DOHH2 (cell line): ENCODE measurements at regions not wholly inside any gene's neighbourhood (a gene's known extent, or its start where the extent isn't known, plus 50 kb on each side); places are given as distances from the start of the nearest gene placed in this dataset.

Experiments used
- H3F3A ChIP-seq: fragments of 200-600 bp; sonication (generic), shearing (Covaris generic); 2 replicates; pipeline ENCODE4 v1.6.0; 2016; ENCODE audit warnings: antibody characterized with exemption, mild to moderate bottlenecking; ENCODE audit not compliant: control insufficient read depth, insufficient read depth
- H3K27ac ChIP-seq: fragments of 200-600 bp; sonication (generic); 2 replicates; pipeline ENCODE4 v1.5.1; 2014; ENCODE audit warnings: low read depth, mild to moderate bottlenecking, low read length, moderate library complexity
- H3K27me3 ChIP-seq: fragments of 200-600 bp; sonication (generic); 2 replicates; pipeline ENCODE4 v1.6.1; 2014; ENCODE audit warnings: mild to moderate bottlenecking, low read length, mixed read lengths; ENCODE audit not compliant: control insufficient read depth
- H3K36me3 ChIP-seq: fragments of 200-600 bp; sonication (generic); 2 replicates; pipeline ENCODE4 v1.6.1; 2014; ENCODE audit warnings: mild to moderate bottlenecking, low read length, moderate library complexity, mixed read lengths; ENCODE audit not compliant: control insufficient read depth
- H3K4me1 ChIP-seq: fragments of 200-600 bp; sonication (generic); 2 replicates; pipeline ENCODE4 v1.6.1; 2014; ENCODE audit warnings: mild to moderate bottlenecking, low read length, mixed read lengths; ENCODE audit not compliant: control insufficient read depth
- H3K4me2 ChIP-seq: fragments of 200-600 bp; sonication (generic); 2 replicates; pipeline ENCODE4 v1.6.0; 2014; ENCODE audit warnings: mild to moderate bottlenecking, low read length, moderate library complexity
- H3K4me3 ChIP-seq: fragments of 200-600 bp; sonication (generic); 2 replicates; pipeline ENCODE4 v1.5.1; 2014; ENCODE audit warnings: mild to moderate bottlenecking, low read length, mixed read lengths
- H3K79me2 ChIP-seq: fragments of 200-600 bp; sonication (generic); 2 replicates; pipeline ENCODE4 v1.6.1; 2014; ENCODE audit warnings: mild to moderate bottlenecking, low read length, mixed read lengths; ENCODE audit not compliant: control insufficient read depth
- H3K9me2 ChIP-seq: fragments of 200-600 bp; sonication (generic); replicated peaks from 2 replicates; pipeline ENCODE4 v1.6.1; 2014; ENCODE audit warnings: mild to moderate bottlenecking, low read length, mixed read lengths; ENCODE audit not compliant: control insufficient read depth
- H3K9me3 ChIP-seq: fragments of 200-600 bp; sonication (generic); 2 replicates; pipeline ENCODE4 v1.6.1; 2014; ENCODE audit warnings: antibody characterized with exemption, low read length, mixed read lengths; ENCODE audit not compliant: control insufficient read depth, insufficient read depth
- H4K20me1 ChIP-seq: fragments of 200-600 bp; sonication (generic); 2 replicates; pipeline ENCODE4 v1.6.0; 2014; ENCODE audit warnings: low read depth, mild to moderate bottlenecking, antibody characterized with exemption, low read length, moderate library complexity; ENCODE audit not compliant: control insufficient read depth, insufficient read depth
- EZH2phosphoT487 ChIP-seq: fragments of 200-600 bp; sonication (generic); IDR thresholded peaks from 2 replicates; pipeline ENCODE4 v1.6.1; 2017; ENCODE audit warnings: borderline replicate concordance, mild to moderate bottlenecking, antibody characterized with exemption, low read length, moderate library complexity, mixed read lengths
- TF ChIP-seq, protein P1 (sequence below): fragments of 200-600 bp; sonication (generic); IDR thresholded peaks from one replicate; pipeline ENCODE4 v1.5.1; 2014; ENCODE audit warnings: antibody characterized with exemption, mild to moderate bottlenecking, low read depth, low read length; ENCODE audit not compliant: poor library complexity, severe bottlenecking

GRCh38 chr5:145510324-145510723 is 324.8 kb downstream of the PRELID2 start:
- TF ChIP-seq EZH2phosphoT487 = no peak
- TF ChIP-seq, protein P1, sequence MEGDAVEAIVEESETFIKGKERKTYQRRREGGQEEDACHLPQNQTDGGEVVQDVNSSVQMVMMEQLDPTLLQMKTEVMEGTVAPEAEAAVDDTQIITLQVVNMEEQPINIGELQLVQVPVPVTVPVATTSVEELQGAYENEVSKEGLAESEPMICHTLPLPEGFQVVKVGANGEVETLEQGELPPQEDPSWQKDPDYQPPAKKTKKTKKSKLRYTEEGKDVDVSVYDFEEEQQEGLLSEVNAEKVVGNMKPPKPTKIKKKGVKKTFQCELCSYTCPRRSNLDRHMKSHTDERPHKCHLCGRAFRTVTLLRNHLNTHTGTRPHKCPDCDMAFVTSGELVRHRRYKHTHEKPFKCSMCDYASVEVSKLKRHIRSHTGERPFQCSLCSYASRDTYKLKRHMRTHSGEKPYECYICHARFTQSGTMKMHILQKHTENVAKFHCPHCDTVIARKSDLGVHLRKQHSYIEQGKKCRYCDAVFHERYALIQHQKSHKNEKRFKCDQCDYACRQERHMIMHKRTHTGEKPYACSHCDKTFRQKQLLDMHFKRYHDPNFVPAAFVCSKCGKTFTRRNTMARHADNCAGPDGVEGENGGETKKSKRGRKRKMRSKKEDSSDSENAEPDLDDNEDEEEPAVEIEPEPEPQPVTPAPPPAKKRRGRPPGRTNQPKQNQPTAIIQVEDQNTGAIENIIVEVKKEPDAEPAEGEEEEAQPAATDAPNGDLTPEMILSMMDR = no peak
- H3K27ac ChIP-seq = no peak overlapping the region

DNA sequence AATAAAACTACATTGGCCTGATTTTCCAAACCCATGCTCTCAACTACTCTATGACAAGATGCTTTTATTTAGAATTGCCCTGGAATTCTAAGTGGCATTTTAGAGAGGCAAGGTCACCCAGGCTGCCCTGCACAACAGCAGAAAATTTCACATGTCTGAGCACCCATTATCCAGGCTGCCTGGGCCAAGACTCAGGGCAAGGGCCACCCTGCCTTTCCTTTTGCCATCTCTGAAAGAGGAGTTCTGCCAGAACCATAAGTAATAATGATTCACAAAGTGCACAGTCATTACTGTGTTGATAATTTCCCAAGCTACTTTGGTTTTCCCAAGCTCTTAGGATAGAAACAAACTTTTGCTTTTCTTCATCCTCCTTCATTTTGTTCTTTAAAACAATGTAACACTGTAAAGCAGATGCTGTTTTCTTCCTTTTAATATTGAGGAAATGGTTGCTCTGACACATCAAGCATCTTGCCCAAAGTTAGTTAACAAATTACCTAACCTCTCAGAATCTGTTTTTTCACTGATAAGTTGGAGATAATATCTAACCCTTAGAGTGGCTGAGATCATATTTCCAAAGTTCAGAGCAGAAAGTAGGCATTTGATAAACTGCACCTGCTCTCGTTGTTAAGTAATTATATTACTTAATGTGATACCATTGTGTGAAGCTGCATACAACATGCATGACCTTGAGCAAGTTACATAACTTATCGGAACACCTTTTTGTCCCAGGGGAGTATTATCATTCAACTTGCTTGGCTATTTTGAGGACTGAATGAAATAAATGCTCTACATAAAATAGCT is 325.6 kb downstream of the PRELID2 start:
- no peaks in the 10 kb centered on the region for H3F3A ChIP-seq
- no peaks in the 10 kb centered on the region for H3K36me3 ChIP-seq
- H3K9me2 ChIP-seq = no peaks in the 10 kb centered on the region
- H3K4me2 ChIP-seq = no peak overlapping the region
- H3K9me3 ChIP-seq = no peaks in the 10 kb centered on the region
- H3K27ac ChIP-seq = no peak overlapping the region
- TF ChIP-seq EZH2phosphoT487 = no peak
- TF ChIP-seq, protein P1 = no peak
- no peaks in the 10 kb centered on the region for H4K20me1 ChIP-seq
- no peaks in the 10 kb centered on the region for H3K27me3 ChIP-seq
- H3K4me1 ChIP-seq = no peaks in the 10 kb centered on the region
- no peaks in the 10 kb centered on the region for H3K79me2 ChIP-seq
- H3K4me3 ChIP-seq = no peak overlapping the region

More at GRCh38 chr5:145510324-145510723, 324.8 kb downstream of the PRELID2 start:
- H4K20me1 ChIP-seq = no peaks in the 10 kb centered on the region
- H3K4me3 ChIP-seq = no peak overlapping the region
- H3K4me2 ChIP-seq = no peak overlapping the region
- no peaks in the 10 kb centered on the region for H3K4me1 ChIP-seq
- H3K79me2 ChIP-seq = no peaks in the 10 kb centered on the region
- no peaks in the 10 kb centered on the region for H3K9me3 ChIP-seq
- H3K27me3 ChIP-seq = no peaks in the 10 kb centered on the region
- no peaks in the 10 kb centered on the region for H3K9me2 ChIP-seq
- no peaks in the 10 kb centered on the region for H3K36me3 ChIP-seq
- H3F3A ChIP-seq = no peaks in the 10 kb centered on the region

GRCh38 chr5:145506185-145506850 is 328.8 kb downstream of the PRELID2 start:
- Histone ChIP-seq H3K9me2 (no peaks in the 10 kb centered on the region), H3K27me3 (no peaks in the 10 kb centered on the region)
- TF ChIP-seq, protein P1 = no peak
- no peak for TF ChIP-seq EZH2phosphoT487

More at GRCh38 chr5:145506185-145506850, 328.8 kb downstream of the PRELID2 start:
- Histone ChIP-seq H3K27ac (no peak overlapping the region), H3K79me2 (no peaks in the 10 kb centered on the region), H3K4me1 (no peaks in the 10 kb centered on the region), H3K4me2 (no peak overlapping the region), H3K9me3 (no peaks in the 10 kb centered on the region), H4K20me1 (no peaks in the 10 kb centered on the region), H3K4me3 (no peak overlapping the region), H3F3A (no peaks in the 10 kb centered on the region), H3K36me3 (no peaks in the 10 kb centered on the region)
